Prostate gland (tissue), 2 donors: ENCODE measurements at regions not wholly inside any gene's neighbourhood (a gene's known extent, or its start where the extent isn't known, plus 50 kb on each side); places are given as distances from the start of the nearest gene placed in this dataset.

Experiments used
- DNase-seq: peaks from one replicate; pipeline ENCODE4 v3.0.0-alpha.2; 2019; ENCODE audit warnings: low spot score
- H3K27ac ChIP-seq, 2 donors: fragments of 200-600 bp; sonication (generic); 2 replicates each; pipeline ENCODE4 v1.5.1; 2017 to 2019
- H3K27me3 ChIP-seq: fragments of 200-600 bp; sonication (generic); replicated peaks from 2 replicates; pipeline ENCODE4 v1.5.1; 2019; ENCODE audit not compliant: insufficient read depth
- H3K36me3 ChIP-seq, 2 donors: fragments of 200-600 bp; sonication (generic); 1 replicate in 1 of 2; 2 replicates in 1 of 2; pipeline versions ENCODE4 v1.5.1 to v1.8.1; 2017 to 2019
- H3K4me1 ChIP-seq: fragments of 200-600 bp; sonication (generic); replicated peaks from 2 replicates; pipeline ENCODE4 v1.5.1; 2019
- H3K4me3 ChIP-seq, 2 donors: fragments of 200-600 bp; sonication (generic); 2 replicates each; pipeline ENCODE4 v1.5.1; 2017 to 2019
- H3K9me3 ChIP-seq: fragments of 200-600 bp; sonication (generic); 2 replicates; pipeline ENCODE4 v1.5.1; 2017
- POLR2A ChIP-seq: fragments of 450-650 bp; IDR thresholded peaks from one replicate; pipeline ENCODE4 v1.6.1; 2016; ENCODE audit warnings: antibody characterized with exemption, mild to moderate bottlenecking
- POLR2AphosphoS5 ChIP-seq: sonication (generic); formaldehyde crosslinking; IDR thresholded peaks from one replicate; pipeline ENCODE4 v1.6.1; 2017; ENCODE audit warnings: antibody characterized with exemption
- WGBS: methylation state at CpG from one replicate; pipeline ENCODE4 v1.1.5; 2018; 5-methylcytosine and 5-hydroxymethylcytosine counted together
- intact Hi-C: fragments of 100-400 bp; cut with DNase I; formaldehyde crosslinking; loops from one replicate; pipeline ENCODE4 v1.14.2; 2022
- TF ChIP-seq, protein P1 (sequence below), 4 experiments: fragments of 200-600 bp in 2 of 4; fragments of 450-650 bp in 2 of 4; sonication (generic) in 2 of 4; IDR thresholded peaks; 1 replicate in 3 of 4; 2 replicates in 1 of 4; pipeline ENCODE4 v1.5.1; 2016 to 2019; ENCODE audit warnings: antibody characterized with exemption in 4 of 4, mild to moderate bottlenecking in 2 of 4, moderate library complexity in 2 of 4

DNA sequence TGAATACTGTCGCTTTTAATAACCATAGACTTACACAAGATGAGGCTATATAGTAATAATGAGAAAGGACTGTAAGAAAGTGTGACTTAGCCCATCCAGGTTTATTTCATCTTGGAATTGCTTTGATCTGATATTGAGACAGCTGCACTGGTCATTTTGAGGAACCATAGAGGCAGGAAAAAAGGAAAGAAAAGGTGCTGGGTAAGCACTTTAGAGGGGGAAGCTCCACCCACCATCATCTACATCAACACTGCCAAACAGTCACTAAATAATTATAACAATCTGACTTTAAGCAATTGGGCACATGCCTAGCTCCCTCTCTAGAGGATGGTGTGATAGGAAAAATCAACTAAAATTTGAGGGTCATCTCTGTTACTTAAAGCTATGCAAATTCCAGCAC is 70.6 kb upstream of the ST6GALNAC3 start:
- H3K36me3 ChIP-seq: no peaks in the 10 kb centered on the region
- H3K4me1 ChIP-seq: no peaks in the 10 kb centered on the region
- WGBS: 98% methylated on average over 1 of the region's 1 CpG
- intact Hi-C loops: no loop called here
- no peaks in the 10 kb centered on the region for H3K27me3 ChIP-seq
- no peaks in the 10 kb centered on the region for H3K9me3 ChIP-seq
- TF ChIP-seq POLR2A: no peak
- TF ChIP-seq, protein P1, sequence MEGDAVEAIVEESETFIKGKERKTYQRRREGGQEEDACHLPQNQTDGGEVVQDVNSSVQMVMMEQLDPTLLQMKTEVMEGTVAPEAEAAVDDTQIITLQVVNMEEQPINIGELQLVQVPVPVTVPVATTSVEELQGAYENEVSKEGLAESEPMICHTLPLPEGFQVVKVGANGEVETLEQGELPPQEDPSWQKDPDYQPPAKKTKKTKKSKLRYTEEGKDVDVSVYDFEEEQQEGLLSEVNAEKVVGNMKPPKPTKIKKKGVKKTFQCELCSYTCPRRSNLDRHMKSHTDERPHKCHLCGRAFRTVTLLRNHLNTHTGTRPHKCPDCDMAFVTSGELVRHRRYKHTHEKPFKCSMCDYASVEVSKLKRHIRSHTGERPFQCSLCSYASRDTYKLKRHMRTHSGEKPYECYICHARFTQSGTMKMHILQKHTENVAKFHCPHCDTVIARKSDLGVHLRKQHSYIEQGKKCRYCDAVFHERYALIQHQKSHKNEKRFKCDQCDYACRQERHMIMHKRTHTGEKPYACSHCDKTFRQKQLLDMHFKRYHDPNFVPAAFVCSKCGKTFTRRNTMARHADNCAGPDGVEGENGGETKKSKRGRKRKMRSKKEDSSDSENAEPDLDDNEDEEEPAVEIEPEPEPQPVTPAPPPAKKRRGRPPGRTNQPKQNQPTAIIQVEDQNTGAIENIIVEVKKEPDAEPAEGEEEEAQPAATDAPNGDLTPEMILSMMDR (IDR thresholded peaks at IDR 0.05): no peak
- no peak overlapping the region for H3K27ac ChIP-seq
- no peak overlapping the region for H3K4me3 ChIP-seq
- no peak for DNase-seq

DNA sequence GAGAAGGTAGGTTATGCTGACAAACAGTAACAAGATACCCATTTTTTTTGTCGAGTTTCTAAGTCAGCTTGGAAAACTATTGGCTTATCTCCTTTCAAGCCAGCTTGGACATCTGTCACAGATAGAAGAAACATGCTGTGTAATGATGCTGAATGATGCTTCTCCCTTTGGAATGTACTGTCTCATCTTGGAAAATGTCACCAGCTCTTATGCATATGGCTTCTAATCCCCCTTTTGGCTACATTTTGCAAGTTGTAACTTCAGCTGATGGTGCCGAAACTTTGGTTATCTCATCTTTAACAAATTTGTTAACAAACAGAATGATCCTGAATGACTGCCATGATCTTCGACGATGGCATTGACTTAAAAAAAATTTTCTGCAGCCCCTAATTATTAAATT is 68.8 kb upstream of the ST6GALNAC3 start:
- intact Hi-C loops: no loop called here
- Histone ChIP-seq H3K27ac (no peak overlapping the region), H3K36me3 (no peaks in the 10 kb centered on the region), H3K27me3 (no peaks in the 10 kb centered on the region), H3K9me3 (no peaks in the 10 kb centered on the region), H3K4me3 (no peak overlapping the region), H3K4me1 (no peaks in the 10 kb centered on the region)
- WGBS: 55% methylated on average over 4 of the region's 4 CpGs
- DNase-seq: no peak
- TF ChIP-seq POLR2AphosphoS5 (no peak), POLR2A (no peak)
- TF ChIP-seq, protein P1 (IDR thresholded peaks at IDR 0.05): no peak

DNA sequence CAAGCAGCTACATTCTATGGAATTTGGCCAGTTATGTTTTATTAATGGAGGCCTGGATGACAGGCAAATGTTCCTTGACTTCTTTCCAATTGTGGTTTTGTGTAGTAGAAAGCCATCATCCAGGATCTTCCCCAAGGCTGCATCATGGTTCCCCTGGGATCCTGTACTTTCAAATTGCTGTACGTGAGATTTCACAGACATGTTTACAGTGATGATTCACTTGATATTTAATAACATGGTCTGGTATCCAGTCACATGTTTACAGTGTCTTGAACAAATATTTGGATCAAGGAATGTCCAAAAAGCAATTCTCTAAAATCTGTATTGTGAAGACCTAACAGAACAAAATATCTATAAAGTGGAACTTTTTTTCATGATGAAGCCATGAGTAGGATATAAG is 68.3 kb upstream of the ST6GALNAC3 start:
- WGBS: 6% methylated on average over 1 of the region's 1 CpG
- H3K4me3 ChIP-seq: no peak overlapping the region
- H3K9me3 ChIP-seq: no peaks in the 10 kb centered on the region
- no peaks in the 10 kb centered on the region for H3K27me3 ChIP-seq
- no peaks in the 10 kb centered on the region for H3K4me1 ChIP-seq
- intact Hi-C loops: no loop called here
- no peak overlapping the region for H3K27ac ChIP-seq
- TF ChIP-seq, protein P1 (IDR thresholded peaks at IDR 0.05): no peak
- no peak for DNase-seq
- no peaks in the 10 kb centered on the region for H3K36me3 ChIP-seq

DNA sequence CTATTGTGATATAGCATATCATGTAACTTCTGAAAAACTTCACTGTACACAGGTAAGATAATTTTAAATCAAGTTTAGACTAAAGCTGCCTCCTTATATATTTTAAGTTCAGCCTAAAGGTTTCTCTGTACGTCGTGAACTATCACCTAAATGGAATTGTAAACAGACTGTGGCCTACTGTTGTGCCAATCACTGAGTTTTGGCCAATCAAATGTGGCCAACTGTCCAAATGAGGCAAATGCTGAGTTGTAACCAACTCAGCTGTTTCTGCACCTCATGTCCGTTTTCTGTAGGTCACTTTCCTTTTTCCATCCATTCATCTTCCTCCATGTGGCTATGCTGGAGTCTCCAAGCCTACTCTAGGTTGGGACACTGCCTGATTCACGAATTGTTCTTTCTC is 63.7 kb upstream of the ST6GALNAC3 start:
- DNase-seq: no peak
- Histone ChIP-seq H3K4me1 (no peaks in the 10 kb centered on the region), H3K4me3 (no peak overlapping the region), H3K27me3 (no peaks in the 10 kb centered on the region), H3K36me3 (no peaks in the 10 kb centered on the region), H3K9me3 (no peaks in the 10 kb centered on the region), H3K27ac (no peak overlapping the region)
- intact Hi-C loops: no loop called here
- TF ChIP-seq POLR2A (no peak), POLR2AphosphoS5 (no peak)
- TF ChIP-seq, protein P1 (IDR thresholded peaks at IDR 0.05): no peak
- WGBS: 88% methylated on average over 4 of the region's 4 CpGs

DNA sequence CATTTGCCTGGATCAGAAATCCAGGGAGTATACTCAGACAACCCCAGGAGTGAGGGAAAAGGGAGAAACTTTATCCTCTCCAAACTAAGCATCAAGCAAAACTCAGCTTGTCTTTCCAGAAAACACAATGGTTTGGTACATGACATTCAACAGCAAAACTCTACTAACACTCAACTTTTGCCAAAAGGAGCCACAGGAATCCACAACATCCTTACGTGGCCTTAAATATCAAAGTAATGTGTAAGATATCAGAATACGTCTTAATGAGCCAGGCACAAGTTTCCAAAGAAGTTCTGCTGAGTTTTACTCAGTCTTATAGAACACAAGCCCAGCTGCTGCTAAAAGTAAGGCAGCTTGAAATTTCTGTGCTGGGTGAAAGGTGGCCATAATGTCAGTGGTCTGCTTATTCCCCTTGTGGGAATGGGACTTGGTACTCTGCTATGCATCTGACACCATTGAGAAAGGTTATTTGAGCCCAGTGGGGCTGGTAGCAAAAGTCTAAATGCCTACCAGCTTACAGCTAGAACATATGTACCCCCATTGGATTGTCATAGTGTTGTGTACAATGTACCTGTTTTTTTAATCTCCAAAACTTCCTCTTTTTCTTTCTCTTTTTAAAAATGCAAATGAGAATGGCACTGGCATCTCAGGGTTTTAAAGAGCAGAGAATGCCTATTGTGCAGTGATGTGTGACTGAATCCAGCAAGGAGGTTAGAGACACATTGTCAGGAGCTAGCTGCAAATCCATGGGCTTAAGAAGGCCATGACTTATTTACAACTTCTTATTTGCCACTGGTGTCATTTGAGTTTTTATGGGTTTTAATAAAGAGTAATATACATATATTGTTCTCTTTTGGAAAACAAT is 62.0 kb upstream of the ST6GALNAC3 start:
- H3K9me3 ChIP-seq: no peaks in the 10 kb centered on the region
- 83% methylated on average over 2 of the region's 2 CpGs for WGBS
- H3K27ac ChIP-seq: no peak overlapping the region
- TF ChIP-seq POLR2AphosphoS5: no peak
- TF ChIP-seq, protein P1 (IDR thresholded peaks at IDR 0.05): no peak
- TF ChIP-seq POLR2A: no peak
- no peaks in the 10 kb centered on the region for H3K4me1 ChIP-seq
- intact Hi-C loops: no loop called here
- no peak for DNase-seq
- H3K27me3 ChIP-seq: no peaks in the 10 kb centered on the region
- no peaks in the 10 kb centered on the region for H3K36me3 ChIP-seq
- H3K4me3 ChIP-seq: no peak overlapping the region
